ENCODE measurements at regions not wholly inside any gene's neighbourhood (a gene's known extent, or its start where the extent isn't known, plus 50 kb on each side); places are given as distances from the start of the nearest gene placed in this dataset.

- Mint-ChIP-seq H3K4me3 (no peak overlapping the region), H3K27me3 (peaks cover 16% of the 10 kb centered on the region), H3K4me1 (no peaks in the 10 kb centered on the region), H3K27ac (no peak overlapping the region), H3K9me3 (ENCODE audit: insufficient read depth) (no peaks in the 10 kb centered on the region)
- POLR2A ChIA-PET: no interaction called here
- no peak overlapping the region for H3K9ac ChIP-seq (ENCODE audit: low read length)
- intact Hi-C loops (cut with micrococcal nuclease): no loop called here
- peaks cover 0 to 5% (median 0%) of the 10 kb centered on the region in 4 experiments for H3K27me3 ChIP-seq (replicated peaks in 1 of 4; ENCODE audit: control extremely low read depth in 1 of 4, control insufficient read depth in 3 of 4, insufficient read depth in 4 of 4, low read length in 3 of 4)
- no peaks in the 10 kb centered on the region for H3K9me3 ChIP-seq (ENCODE audit: control extremely low read depth in 1 of 3, control insufficient read depth in 2 of 3, insufficient read depth in 1 of 3, low read length in 2 of 3)
- H3K36me3 ChIP-seq (replicated peaks in 1 of 2; ENCODE audit: control extremely low read depth in 1 of 2, control insufficient read depth in 1 of 2, extremely low read depth in 1 of 2, insufficient read depth in 2 of 2, low read length in 1 of 2): no peaks in the 10 kb centered on the region
- H3K4me2 ChIP-seq (replicated peaks; ENCODE audit: low read depth, low read length, poor library complexity, severe bottlenecking): no peak overlapping the region
- no CpG with 5 or more reads among the region's 2 CpGs for WGBS (ENCODE audit: insufficient coverage)
- ATAC-seq (ENCODE audit: low read depth): no peak
- CTCF ChIA-PET: no interaction called here
- H3K79me2 ChIP-seq (ENCODE audit: control insufficient read depth, insufficient read depth, low read length): no peaks in the 10 kb centered on the region
- H4K20me1 ChIP-seq (ENCODE audit: control insufficient read depth, insufficient read depth, low read length, poor library complexity, severe bottlenecking): no peaks in the 10 kb centered on the region
- no peaks in the 10 kb centered on the region for H3K4me1 ChIP-seq (ENCODE audit: control insufficient read depth in 2 of 2, insufficient read depth in 2 of 2, low read length in 2 of 2)
- no peak overlapping the region for H3K4me3 ChIP-seq (ENCODE audit: control extremely low read depth in 1 of 5, extremely low read depth in 1 of 5, insufficient read depth in 1 of 5, low read depth in 2 of 5, low read length in 4 of 5)
- no peak overlapping the region for H2AFZ ChIP-seq (ENCODE audit: insufficient read depth, low read depth, low read length, poor library complexity, severe bottlenecking)
- DNase-seq: no peak
- TF ChIP-seq EZH2 (IDR thresholded peaks at IDR 0.05; ENCODE audit: borderline replicate concordance, insufficient read depth, low read depth, low read length, poor library complexity, severe bottlenecking): no peak
- TF ChIP-seq CTCF (IDR thresholded peaks at IDR 0.05): no peak
- no peak overlapping the region for H3K27ac ChIP-seq (ENCODE audit: low read length in 2 of 2)
These were observed 158.5 kb downstream of the TSEN15 start for GRCh38 chr1:184210031-184210430.

- no peak for DNase-seq
- Histone ChIP-seq H3K4me3 (ENCODE audit: control extremely low read depth in 1 of 5, extremely low read depth in 1 of 5, insufficient read depth in 1 of 5, low read depth in 2 of 5, low read length in 4 of 5) (no peak overlapping the region), H4K20me1 (ENCODE audit: control insufficient read depth, insufficient read depth, low read length, poor library complexity, severe bottlenecking) (no peaks in the 10 kb centered on the region), H3K4me1 (ENCODE audit: control insufficient read depth in 2 of 2, insufficient read depth in 2 of 2, low read length in 2 of 2) (no peaks in the 10 kb centered on the region), H3K36me3 (replicated peaks in 1 of 2; ENCODE audit: control extremely low read depth in 1 of 2, control insufficient read depth in 1 of 2, extremely low read depth in 1 of 2, insufficient read depth in 2 of 2, low read length in 1 of 2) (no peaks in the 10 kb centered on the region), H3K4me2 (replicated peaks; ENCODE audit: low read depth, low read length, poor library complexity, severe bottlenecking) (no peak overlapping the region), H3K79me2 (ENCODE audit: control insufficient read depth, insufficient read depth, low read length) (no peaks in the 10 kb centered on the region), H3K9ac (ENCODE audit: low read length) (no peak overlapping the region), H3K27me3 (replicated peaks in 1 of 4; ENCODE audit: control extremely low read depth in 1 of 4, control insufficient read depth in 3 of 4, insufficient read depth in 4 of 4, low read length in 3 of 4) (peaks cover 0 to 5% (median 0%) of the 10 kb centered on the region in 4 experiments), H3K27ac (ENCODE audit: low read length in 2 of 2) (no peak overlapping the region), H2AFZ (ENCODE audit: insufficient read depth, low read depth, low read length, poor library complexity, severe bottlenecking) (no peak overlapping the region), H3K9me3 (ENCODE audit: control extremely low read depth in 1 of 3, control insufficient read depth in 2 of 3, insufficient read depth in 1 of 3, low read length in 2 of 3) (no peaks in the 10 kb centered on the region)
- H3K27ac Mint-ChIP-seq: no peak overlapping the region
- 89% methylated on average over 6 of the region's 6 CpGs for WGBS (ENCODE audit: insufficient coverage)
- H3K27me3 Mint-ChIP-seq: peaks cover 18% of the 10 kb centered on the region
- H3K4me1 Mint-ChIP-seq: no peaks in the 10 kb centered on the region
- ATAC-seq (ENCODE audit: low read depth): no peak
- CTCF ChIA-PET: no interaction called here
- no peak for TF ChIP-seq CTCF (IDR thresholded peaks at IDR 0.05)
- no peaks in the 10 kb centered on the region for H3K9me3 Mint-ChIP-seq (ENCODE audit: insufficient read depth)
- POLR2A ChIA-PET: no interaction called here
- H3K4me3 Mint-ChIP-seq: no peak overlapping the region
- intact Hi-C loops (cut with micrococcal nuclease): no loop called here
These were observed 159.3 kb downstream of the TSEN15 start for GRCh38 chr1:184210862-184211261.
